Fibroblast of lung (primary cell): ENCODE measurements at regions not wholly inside any gene's neighbourhood (a gene's known extent, or its start where the extent isn't known, plus 50 kb on each side); places are given as distances from the start of the nearest gene placed in this dataset.

Experiments
- DNase-seq, 2 donors: peaks; one replicate each; pipeline versions ENCODE4 v3.0.0 to v3.0.0-alpha.2; 2010; ENCODE audit warnings: low read depth in 2 of 2
- H2AFZ ChIP-seq: 2 replicates; pipeline ENCODE4 v1.5.1; 2012; ENCODE audit warnings: low read length, control low read depth, inconsistent platforms
- H3K27ac ChIP-seq: 2 replicates; pipeline ENCODE4 v1.5.1; 2011; ENCODE audit warnings: low read length, control low read depth; ENCODE audit not compliant: insufficient read depth
- H3K27me3 ChIP-seq: 2 replicates; pipeline ENCODE4 v1.5.1; 2011; ENCODE audit warnings: mild to moderate bottlenecking, low read length; ENCODE audit not compliant: control insufficient read depth, insufficient read depth
- H3K36me3 ChIP-seq: 2 replicates; pipeline ENCODE4 v1.5.1; 2011; ENCODE audit warnings: low read length; ENCODE audit not compliant: control insufficient read depth, insufficient read depth
- H3K4me1 ChIP-seq: 2 replicates; pipeline ENCODE4 v1.5.1; 2011; ENCODE audit warnings: low read length; ENCODE audit not compliant: control insufficient read depth, insufficient read depth; ENCODE audit errors: extremely low read depth
- H3K4me2 ChIP-seq: 2 replicates; pipeline ENCODE4 v1.5.1; 2011; ENCODE audit warnings: low read length, control low read depth; ENCODE audit not compliant: insufficient read depth; ENCODE audit errors: extremely low read depth
- H3K4me3 ChIP-seq, 4 experiments: fragments of 200-600 bp in 1 of 4; sonication (generic) in 1 of 4; replicated peaks in 1 of 4; 2 replicates each; pipeline ENCODE4 v1.5.1; 2011 to 2016; ENCODE audit warnings: low read length in 4 of 4, low read depth in 3 of 4, mild to moderate bottlenecking in 3 of 4, control low read depth in 2 of 4, inconsistent platforms in 1 of 4, mixed read lengths in 1 of 4; ENCODE audit not compliant: insufficient read depth in 1 of 4; ENCODE audit errors: control extremely low read depth in 1 of 4
- H3K79me2 ChIP-seq: 2 replicates; pipeline ENCODE4 v1.5.1; 2012; ENCODE audit warnings: mild to moderate bottlenecking, low read length, inconsistent platforms; ENCODE audit not compliant: control insufficient read depth, insufficient read depth
- H3K9ac ChIP-seq: 2 replicates; pipeline ENCODE4 v1.5.1; 2011; ENCODE audit warnings: mild to moderate bottlenecking, low read length, control low read depth; ENCODE audit not compliant: insufficient read depth
- H3K9me3 ChIP-seq: 2 replicates; pipeline ENCODE4 v1.5.1; 2012; ENCODE audit warnings: low read depth, low read length; ENCODE audit not compliant: control insufficient read depth, insufficient read depth
- H4K20me1 ChIP-seq: 2 replicates; pipeline ENCODE4 v1.5.1; 2011; ENCODE audit warnings: low read length; ENCODE audit not compliant: control insufficient read depth, insufficient read depth; ENCODE audit errors: extremely low read depth
- EZH2 ChIP-seq: IDR thresholded peaks from 2 replicates; pipeline ENCODE4 v1.5.1; 2012; ENCODE audit warnings: low read length, control low read depth, mild to moderate bottlenecking; ENCODE audit errors: missing control alignments
- TF ChIP-seq, protein P1 (sequence below), 2 donors: IDR thresholded peaks in 1 of 2; conservative IDR thresholded peaks in 1 of 2; 1 replicate in 1 of 2; 2 replicates in 1 of 2; pipeline ENCODE4 v1.5.1; 2011 to 2012; ENCODE audit warnings: low read length in 2 of 2, control low read depth in 1 of 2, inconsistent platforms in 1 of 2, low read depth in 1 of 2, mild to moderate bottlenecking in 1 of 2

- Histone ChIP-seq H2AFZ (no peak overlapping the region), H3K9me3 (no peaks in the 10 kb centered on the region)
- peak in 1 of 2 donors; percentile 68 for DNase-seq
Observed at GRCh38 chr3:143203848-143204247, 84.3 kb downstream of the CHST2 start.

DNA sequence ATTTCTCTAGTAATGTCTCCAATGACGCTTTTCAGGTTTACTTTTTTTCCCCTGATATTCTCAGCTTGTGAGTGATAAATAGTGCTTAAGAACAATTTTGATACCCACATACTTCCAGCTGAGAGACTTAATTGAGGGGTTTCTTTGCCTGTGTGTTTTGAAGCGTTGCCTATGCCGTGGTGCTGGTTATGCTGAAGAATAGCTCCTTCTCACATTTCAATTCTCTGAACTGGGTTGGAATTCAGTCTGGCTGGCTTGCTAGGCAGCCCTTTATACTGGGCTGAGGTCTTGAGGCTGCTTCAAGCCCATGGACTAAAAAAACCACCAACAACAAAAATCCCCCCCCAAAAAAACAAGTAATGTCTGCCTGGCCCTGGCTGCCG, 87.4 kb downstream of the CHST2 start:
- Histone ChIP-seq H3K4me3 (no peak overlapping the region), H3K79me2 (no peaks in the 10 kb centered on the region), H3K27ac (no peak overlapping the region), H4K20me1 (no peaks in the 10 kb centered on the region), H3K9ac (no peak overlapping the region), H3K9me3 (no peaks in the 10 kb centered on the region), H3K4me1 (peaks cover 5% of the 10 kb centered on the region), H3K27me3 (no peaks in the 10 kb centered on the region), H3K36me3 (no peaks in the 10 kb centered on the region), H2AFZ (no peak overlapping the region), H3K4me2 (no peak overlapping the region)
- no peak for TF ChIP-seq EZH2
- TF ChIP-seq, protein P1, sequence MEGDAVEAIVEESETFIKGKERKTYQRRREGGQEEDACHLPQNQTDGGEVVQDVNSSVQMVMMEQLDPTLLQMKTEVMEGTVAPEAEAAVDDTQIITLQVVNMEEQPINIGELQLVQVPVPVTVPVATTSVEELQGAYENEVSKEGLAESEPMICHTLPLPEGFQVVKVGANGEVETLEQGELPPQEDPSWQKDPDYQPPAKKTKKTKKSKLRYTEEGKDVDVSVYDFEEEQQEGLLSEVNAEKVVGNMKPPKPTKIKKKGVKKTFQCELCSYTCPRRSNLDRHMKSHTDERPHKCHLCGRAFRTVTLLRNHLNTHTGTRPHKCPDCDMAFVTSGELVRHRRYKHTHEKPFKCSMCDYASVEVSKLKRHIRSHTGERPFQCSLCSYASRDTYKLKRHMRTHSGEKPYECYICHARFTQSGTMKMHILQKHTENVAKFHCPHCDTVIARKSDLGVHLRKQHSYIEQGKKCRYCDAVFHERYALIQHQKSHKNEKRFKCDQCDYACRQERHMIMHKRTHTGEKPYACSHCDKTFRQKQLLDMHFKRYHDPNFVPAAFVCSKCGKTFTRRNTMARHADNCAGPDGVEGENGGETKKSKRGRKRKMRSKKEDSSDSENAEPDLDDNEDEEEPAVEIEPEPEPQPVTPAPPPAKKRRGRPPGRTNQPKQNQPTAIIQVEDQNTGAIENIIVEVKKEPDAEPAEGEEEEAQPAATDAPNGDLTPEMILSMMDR (conservative IDR thresholded peaks at IDR 0.05 in 1 of 2, IDR thresholded peaks at IDR 0.05 in 1 of 2; ENCODE audit: low read depth in 1 of 2, low read length in 2 of 2): no peak
- no peak for DNase-seq

More at GRCh38 chr3:143203848-143204247, 84.3 kb downstream of the CHST2 start:
- TF ChIP-seq EZH2: no peak
- H3K4me2 ChIP-seq: no peak overlapping the region
- no peaks in the 10 kb centered on the region for H3K79me2 ChIP-seq
- no peak overlapping the region for H3K9ac ChIP-seq
- H3K36me3 ChIP-seq: no peaks in the 10 kb centered on the region
- H4K20me1 ChIP-seq: no peaks in the 10 kb centered on the region
- H3K27ac ChIP-seq: no peak overlapping the region
- peaks cover 5% of the 10 kb centered on the region for H3K4me1 ChIP-seq
- no peak overlapping the region for H3K4me3 ChIP-seq
- no peaks in the 10 kb centered on the region for H3K27me3 ChIP-seq

DNA sequence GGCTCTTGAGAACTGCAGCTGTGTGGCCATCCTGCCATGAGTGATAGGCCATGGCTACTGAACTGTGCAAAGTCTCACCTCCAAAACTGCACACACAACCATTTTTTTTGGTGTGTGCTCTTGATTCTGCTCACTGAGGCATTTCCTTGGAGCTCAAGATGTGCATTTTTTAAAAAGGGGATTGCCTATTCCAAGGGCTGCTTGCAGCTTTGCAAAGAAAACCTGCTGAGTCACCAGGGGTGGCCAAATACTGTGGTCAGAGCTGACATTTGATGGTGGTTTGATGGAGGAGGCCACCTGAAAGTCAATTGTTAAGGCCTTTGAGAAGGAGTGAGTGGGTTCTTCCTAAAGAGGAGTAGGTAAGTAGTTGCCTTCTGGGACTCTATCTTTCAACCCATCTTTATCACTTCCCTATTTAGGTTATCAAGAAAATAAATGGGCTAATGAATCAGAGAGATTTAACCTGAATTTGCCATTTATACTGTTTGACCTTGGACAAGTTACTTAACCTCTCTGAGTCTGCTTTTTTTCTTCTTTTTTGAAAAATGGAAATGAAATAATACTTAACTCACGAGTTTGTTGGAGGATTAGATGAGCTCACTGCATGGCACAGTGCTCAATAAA, 87.9 kb downstream of the CHST2 start:
- Histone ChIP-seq H3K4me3 (no peak overlapping the region), H3K27me3 (no peaks in the 10 kb centered on the region), H3K36me3 (no peaks in the 10 kb centered on the region), H3K4me2 (no peak overlapping the region), H3K9ac (no peak overlapping the region), H4K20me1 (no peaks in the 10 kb centered on the region), H3K9me3 (no peaks in the 10 kb centered on the region), H2AFZ (no peak overlapping the region), H3K79me2 (no peaks in the 10 kb centered on the region), H3K4me1 (peaks cover 5% of the 10 kb centered on the region), H3K27ac (no peak overlapping the region)
- peak; percentile 58 to 91 for DNase-seq
- TF ChIP-seq, protein P1 (conservative IDR thresholded peaks at IDR 0.05 in 1 of 2, IDR thresholded peaks at IDR 0.05 in 1 of 2; ENCODE audit: low read depth in 1 of 2, low read length in 2 of 2): no peak
- no peak for TF ChIP-seq EZH2
